Heart left ventricle (tissue), 16 donors: ENCODE measurements at regions not wholly inside any gene's neighbourhood (a gene's known extent, or its start where the extent isn't known, plus 50 kb on each side); places are given as distances from the start of the nearest gene placed in this dataset.

Source experiments
- ATAC-seq, 4 donors: fragments of 200-7000 bp; cut with Tn5 transposase; one replicate each; pipeline ENCODE4 v1.9.1; 2020 to 2022; ENCODE audit warnings: moderate library complexity in 4 of 4, mild to moderate bottlenecking in 3 of 4, moderate number of reproducible peaks in 1 of 4
- DNase-seq, 5 donors: peaks; one replicate each; pipeline ENCODE4 v3.0.0-alpha.2; 2020
- H3K27ac ChIP-seq, 12 donors: fragments of 200-600 bp; sonication (generic) in 4 of 12; one replicate each; pipeline versions ENCODE4 v1.5.0 to v1.8.0; 2016 to 2022; ENCODE audit warnings: mild to moderate bottlenecking in 2 of 12
- H3K27me3 ChIP-seq, 9 donors: fragments of 200-600 bp; sonication (generic) in 2 of 9; one replicate each; pipeline versions ENCODE4 v1.5.1 to v1.8.0; 2016 to 2022; ENCODE audit warnings: mild to moderate bottlenecking in 3 of 9
- H3K36me3 ChIP-seq, 9 donors: fragments of 200-600 bp; sonication (generic) in 2 of 9; one replicate each; pipeline versions ENCODE4 v1.5.0 to v1.8.0; 2018 to 2022; ENCODE audit warnings: mild to moderate bottlenecking in 2 of 9
- H3K4me1 ChIP-seq, 12 donors: fragments of 200-600 bp; sonication (generic) in 4 of 12; one replicate each; pipeline versions ENCODE4 v1.5.0 to v1.8.0; 2016 to 2022; ENCODE audit warnings: mild to moderate bottlenecking in 3 of 12
- H3K4me3 ChIP-seq, 12 donors: fragments of 200-600 bp; sonication (generic) in 4 of 12; one replicate each; pipeline versions ENCODE4 v1.5.0 to v1.8.0; 2017 to 2022; ENCODE audit warnings: mild to moderate bottlenecking in 9 of 12, moderate library complexity in 4 of 12
- H3K9me3 ChIP-seq, 12 donors: fragments of 200-600 bp; sonication (generic) in 4 of 12; one replicate each; pipeline versions ENCODE4 v1.5.0 to v1.8.0; 2016 to 2022; ENCODE audit warnings: mild to moderate bottlenecking in 1 of 12
- POLR2A ChIP-seq, 2 donors: fragments of 450-650 bp; IDR thresholded peaks; one replicate each; pipeline ENCODE4 v1.6.1; 2017; ENCODE audit warnings: antibody characterized with exemption in 2 of 2, mild to moderate bottlenecking in 2 of 2, moderate library complexity in 2 of 2
- WGBS, 4 donors: extraction: QIAGEN DNeasy Blood & Tissue Kit in 2 of 4; methylation state at CpG; one replicate each; pipeline versions ENCODE4 v1.1.5 to v1.1.7; 2013 to 2018; 5-methylcytosine and 5-hydroxymethylcytosine counted together
- intact Hi-C, 10 donors: fragments of 100-400 bp; cut with DNase I; formaldehyde crosslinking; loops; one replicate each; pipeline versions ENCODE4 v1.11.1 to v1.14.2; 2022
- TF ChIP-seq, protein P1 (sequence below), 12 donors: fragments of 200-600 bp; sonication (generic) in 4 of 12; IDR thresholded peaks; one replicate each; pipeline versions ENCODE4 v1.5.0 to v1.8.0; 2018 to 2022; ENCODE audit warnings: antibody characterized with exemption in 12 of 12, mild to moderate bottlenecking in 5 of 12
- donor health status: ischemic (EF 13 %, LVEDD 7.1; RV severe dilation, severe dysfunction).
- donor health status: healthy with polysubstance abuse.
- donor health status: DM: no; HTN: yes; CAD: no.
- donor health status: DM: no; HTN: no; CAD: no.
- donor health status: ischemic (EF 25% LVEDD 6.9; RV normal size, moderate dysfunction).
- donor health status: ischemic (EF 25% LVEDD 5.7; RV mildly dilated, moderate dysfunction).
- donor health status: healthy.
- donor health status: DM: yes; HTN: yes; CAD: no.
- donor health status: ischemic (EF 35%, LVEDD 5.7; RV mildly dilated, moderate dysfunction).
- donor health status: nonischemic (EF 11% LVEDD 7.7; RV severe dilation, severe dysfunction).
- donor health status: DM: yes; HTN: yes; CAD: no.
- donor health status: PGD.
- donor health status: ischemic (EF 29% LVEDD 5.4; RV normal size, mild dysfunction).
- donor health status: nonischemic (EF 23%, LVEDD 6.1; RV moderate dilation, normal function).

DNA sequence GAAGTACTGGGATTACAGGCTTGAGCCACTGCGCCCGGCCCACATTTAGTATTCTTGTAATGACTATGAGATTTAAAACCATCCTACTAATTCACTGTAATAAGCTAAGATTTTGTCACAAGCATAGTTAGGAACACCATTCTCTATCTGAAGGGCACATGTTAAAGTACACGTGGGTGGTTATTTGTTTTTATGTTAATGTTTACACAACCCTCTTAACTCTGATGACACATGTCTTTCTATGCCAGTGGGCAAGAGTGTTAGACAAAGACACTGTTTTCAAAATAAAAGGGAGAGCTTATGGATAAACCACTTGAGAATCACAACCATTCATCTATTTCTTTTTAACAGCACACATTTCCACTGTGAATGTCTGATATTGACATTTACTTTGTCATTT is 537.6 kb upstream of the IL12A start:
- H3K4me1 ChIP-seq, result no peaks in the 10 kb centered on the region
- no peaks in the 10 kb centered on the region for H3K9me3 ChIP-seq
- TF ChIP-seq, protein P1, sequence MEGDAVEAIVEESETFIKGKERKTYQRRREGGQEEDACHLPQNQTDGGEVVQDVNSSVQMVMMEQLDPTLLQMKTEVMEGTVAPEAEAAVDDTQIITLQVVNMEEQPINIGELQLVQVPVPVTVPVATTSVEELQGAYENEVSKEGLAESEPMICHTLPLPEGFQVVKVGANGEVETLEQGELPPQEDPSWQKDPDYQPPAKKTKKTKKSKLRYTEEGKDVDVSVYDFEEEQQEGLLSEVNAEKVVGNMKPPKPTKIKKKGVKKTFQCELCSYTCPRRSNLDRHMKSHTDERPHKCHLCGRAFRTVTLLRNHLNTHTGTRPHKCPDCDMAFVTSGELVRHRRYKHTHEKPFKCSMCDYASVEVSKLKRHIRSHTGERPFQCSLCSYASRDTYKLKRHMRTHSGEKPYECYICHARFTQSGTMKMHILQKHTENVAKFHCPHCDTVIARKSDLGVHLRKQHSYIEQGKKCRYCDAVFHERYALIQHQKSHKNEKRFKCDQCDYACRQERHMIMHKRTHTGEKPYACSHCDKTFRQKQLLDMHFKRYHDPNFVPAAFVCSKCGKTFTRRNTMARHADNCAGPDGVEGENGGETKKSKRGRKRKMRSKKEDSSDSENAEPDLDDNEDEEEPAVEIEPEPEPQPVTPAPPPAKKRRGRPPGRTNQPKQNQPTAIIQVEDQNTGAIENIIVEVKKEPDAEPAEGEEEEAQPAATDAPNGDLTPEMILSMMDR (IDR thresholded peaks at IDR 0.05), result no peak
- no peak for TF ChIP-seq POLR2A (IDR thresholded peaks at IDR 0.05)
- DNase-seq (no peak), ATAC-seq (no peak)
- WGBS, 4 donors, result 84 to 90% (median 89%) methylated on average over 3 of the region's 3 CpGs
- H3K27ac ChIP-seq, result no peak overlapping the region
- H3K4me3 ChIP-seq, result no peak overlapping the region
- no peaks in the 10 kb centered on the region for H3K36me3 ChIP-seq
- H3K27me3 ChIP-seq, result no peaks in the 10 kb centered on the region
- intact Hi-C loops, result no loop called here

DNA sequence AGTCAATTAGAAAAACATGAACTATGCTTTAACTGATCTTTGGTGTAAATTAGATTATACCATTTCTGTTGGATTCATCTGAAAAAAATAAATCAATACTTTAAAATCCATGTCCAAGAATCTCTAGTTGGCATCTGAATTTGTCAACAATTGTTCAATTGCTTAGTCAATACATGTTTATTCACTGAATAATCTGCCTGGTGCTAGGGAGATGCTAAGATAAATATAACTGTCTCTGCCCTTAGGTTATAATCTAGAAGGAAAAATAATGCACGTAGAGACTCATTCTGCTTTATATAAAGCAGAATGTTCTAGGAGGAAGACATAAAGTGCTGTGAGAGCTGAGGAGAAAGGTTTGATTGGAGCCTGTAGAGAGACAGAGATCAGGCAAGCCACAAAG is 537.2 kb upstream of the IL12A start:
- Histone ChIP-seq H3K9me3 (no peaks in the 10 kb centered on the region), H3K27ac (no peak overlapping the region), H3K27me3 (no peaks in the 10 kb centered on the region), H3K4me1 (no peaks in the 10 kb centered on the region), H3K36me3 (no peaks in the 10 kb centered on the region), H3K4me3 (no peak overlapping the region)
- TF ChIP-seq, protein P1 (IDR thresholded peaks at IDR 0.05), result no peak
- no peak for TF ChIP-seq POLR2A (IDR thresholded peaks at IDR 0.05)
- intact Hi-C loops, result no loop called here
- 71 to 77% (median 73%) methylated on average over 1 of the region's 1 CpG for WGBS, 4 donors
- no peak for DNase-seq
- ATAC-seq, result no peak

DNA sequence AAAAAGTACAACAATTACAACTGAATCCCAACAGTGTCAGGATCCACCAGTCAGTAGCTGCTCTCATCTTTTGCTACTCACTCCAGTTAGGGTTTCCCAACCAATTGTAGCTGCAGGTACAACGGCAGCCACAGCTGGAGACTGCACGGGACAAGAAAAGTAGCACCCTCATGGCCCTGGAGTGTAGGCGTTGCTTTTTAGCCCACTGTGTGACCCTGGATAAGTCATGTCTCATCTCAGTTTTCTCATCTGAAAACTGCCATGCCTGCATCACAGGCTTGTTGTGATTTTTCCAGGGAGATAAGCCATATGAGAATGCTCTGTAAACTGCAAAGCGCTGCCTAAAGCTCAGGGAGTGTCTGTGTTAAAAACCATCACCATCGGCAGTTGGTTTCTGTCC is 535.6 kb upstream of the IL12A start:
- no peaks in the 10 kb centered on the region for H3K36me3 ChIP-seq
- intact Hi-C loops, result no loop called here
- no peaks in the 10 kb centered on the region for H3K27me3 ChIP-seq
- H3K9me3 ChIP-seq, result no peaks in the 10 kb centered on the region
- no peak for ATAC-seq
- H3K4me3 ChIP-seq, result no peak overlapping the region
- peaks cover 0 to 1% (median 0%) of the 10 kb centered on the region in 12 donors for H3K4me1 ChIP-seq
- no peak for TF ChIP-seq POLR2A (IDR thresholded peaks at IDR 0.05)
- TF ChIP-seq, protein P1 (IDR thresholded peaks at IDR 0.05), result no peak
- 83 to 90% (median 87%) methylated on average over 5 of the region's 5 CpGs for WGBS, 4 donors
- no peak overlapping the region for H3K27ac ChIP-seq
- DNase-seq, result no peak

DNA sequence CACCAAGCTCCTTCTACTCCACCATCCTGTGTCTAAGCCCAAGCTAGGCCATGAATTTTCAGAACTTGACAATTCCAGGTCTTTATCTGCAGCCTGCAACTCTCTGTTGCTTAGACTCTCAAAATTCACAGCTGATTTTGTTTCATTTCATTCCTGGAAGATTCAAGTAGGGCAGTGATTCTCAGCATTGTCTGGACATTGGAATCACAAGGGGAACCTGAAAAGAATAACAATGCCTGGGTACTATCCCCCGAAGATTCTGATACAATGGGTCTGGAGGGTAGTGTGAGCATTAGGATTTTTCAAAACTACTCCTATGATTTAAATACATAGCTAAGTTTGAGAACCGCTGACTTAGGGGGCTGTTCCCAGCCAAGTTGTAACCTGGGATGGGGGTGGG is 534.7 kb upstream of the IL12A start:
- ATAC-seq, result no peak
- no peak overlapping the region for H3K4me3 ChIP-seq
- no peaks in the 10 kb centered on the region for H3K27me3 ChIP-seq
- H3K36me3 ChIP-seq, result no peaks in the 10 kb centered on the region
- TF ChIP-seq, protein P1 (IDR thresholded peaks at IDR 0.05), result no peak
- no peak for TF ChIP-seq POLR2A (IDR thresholded peaks at IDR 0.05)
- intact Hi-C loops, result no loop called here
- no peak for DNase-seq
- H3K27ac ChIP-seq, result no peak overlapping the region
- H3K9me3 ChIP-seq, result no peaks in the 10 kb centered on the region
- H3K4me1 ChIP-seq, result peaks cover 0 to 6% (median 0%) of the 10 kb centered on the region in 12 donors
- WGBS, 4 donors, result 72 to 88% (median 85%) methylated on average over 2 of the region's 2 CpGs
